ENCODE measurements at regions not wholly inside any gene's neighbourhood (a gene's known extent, or its start where the extent isn't known, plus 50 kb on each side); places are given as distances from the start of the nearest gene placed in this dataset.

GRCh38 chr3:94252316-94252715 is 189.5 kb downstream of the NSUN3 start:
- TF ChIP-seq POLR2A (IDR thresholded peaks at IDR 0.05) (no peak), CTCF (IDR thresholded peaks at IDR 0.05) (no peak)
- H3K27me3 ChIP-seq, result no peaks in the 10 kb centered on the region
- no peaks in the 10 kb centered on the region for H3K4me1 ChIP-seq
- no peak overlapping the region for H3K4me3 ChIP-seq
- WGBS, 2 donors, result 60 to 73% methylated on average over 1 of the region's 1 CpG
- no peak for DNase-seq
- no peaks in the 10 kb centered on the region for H3K36me3 ChIP-seq
- H3K9me3 ChIP-seq, result no peaks in the 10 kb centered on the region
- intact Hi-C loops (cut with DNase I), result no loop called here
- H3K27ac ChIP-seq, result no peak overlapping the region

- Histone ChIP-seq H3K4me1 (no peaks in the 10 kb centered on the region), H3K36me3 (no peaks in the 10 kb centered on the region), H3K27ac (no peak overlapping the region), H3K27me3 (no peaks in the 10 kb centered on the region), H3K9me3 (no peaks in the 10 kb centered on the region), H3K4me3 (no peak overlapping the region)
- WGBS, 2 donors, result 56 to 62% methylated on average over 5 of the region's 5 CpGs
- no peak for DNase-seq
- TF ChIP-seq POLR2A (IDR thresholded peaks at IDR 0.05), result no peak
- TF ChIP-seq CTCF (IDR thresholded peaks at IDR 0.05), result no peak
- intact Hi-C loops (cut with DNase I), result no loop called here
Measured at GRCh38 chr3:94256888-94257813, 194.3 kb downstream of the NSUN3 start.

- intact Hi-C loops (cut with DNase I), result no loop called here
- Histone ChIP-seq H3K9me3 (no peaks in the 10 kb centered on the region), H3K27me3 (no peaks in the 10 kb centered on the region), H3K27ac (no peak overlapping the region), H3K36me3 (no peaks in the 10 kb centered on the region), H3K4me1 (no peaks in the 10 kb centered on the region), H3K4me3 (no peak overlapping the region)
- no peak for DNase-seq
- no peak for TF ChIP-seq POLR2A (IDR thresholded peaks at IDR 0.05)
- TF ChIP-seq CTCF (IDR thresholded peaks at IDR 0.05), result no peak
Measured at GRCh38 chr3:94258851-94259250, 196.0 kb downstream of the NSUN3 start.

- no peak for DNase-seq
- intact Hi-C loops (cut with DNase I), result no loop called here
- no peaks in the 10 kb centered on the region for H3K27me3 ChIP-seq
- no peak overlapping the region for H3K4me3 ChIP-seq
- TF ChIP-seq CTCF (IDR thresholded peaks at IDR 0.05), result no peak
- TF ChIP-seq POLR2A (IDR thresholded peaks at IDR 0.05), result no peak
- H3K36me3 ChIP-seq, result no peaks in the 10 kb centered on the region
- no peaks in the 10 kb centered on the region for H3K9me3 ChIP-seq
- no peaks in the 10 kb centered on the region for H3K4me1 ChIP-seq
- no peak overlapping the region for H3K27ac ChIP-seq
- WGBS, 2 donors, result 54 to 100% methylated on average over 1 of the region's 1 CpG
Measured at GRCh38 chr3:94259291-94259690, 196.4 kb downstream of the NSUN3 start.

DNA sequence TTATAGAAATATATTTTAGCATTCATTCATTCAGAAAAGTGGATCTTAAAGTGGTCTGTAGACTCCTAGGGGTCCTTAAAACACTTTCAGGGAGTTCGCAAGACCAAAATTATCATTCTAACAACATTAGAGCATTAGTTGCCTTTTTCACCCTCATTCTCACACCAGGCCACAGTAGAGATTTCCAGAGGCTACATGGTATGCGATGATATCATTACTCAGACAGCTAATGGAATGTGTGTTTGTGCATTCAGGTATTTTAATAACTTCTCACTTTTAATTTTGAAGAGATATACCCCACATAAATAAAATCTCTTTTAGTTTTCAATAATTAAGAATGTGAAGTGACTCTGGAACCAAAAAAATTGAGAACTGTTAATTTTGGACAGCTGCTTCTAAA is 206.9 kb downstream of the NSUN3 start:
- TF ChIP-seq POLR2A (IDR thresholded peaks at IDR 0.05), result no peak
- TF ChIP-seq CTCF (IDR thresholded peaks at IDR 0.05), result no peak
- 91 to 93% methylated on average over 2 of the region's 2 CpGs for WGBS, 2 donors
- Histone ChIP-seq H3K4me3 (no peak overlapping the region), H3K36me3 (no peaks in the 10 kb centered on the region), H3K9me3 (no peaks in the 10 kb centered on the region), H3K4me1 (no peaks in the 10 kb centered on the region), H3K27me3 (no peaks in the 10 kb centered on the region), H3K27ac (no peak overlapping the region)
- intact Hi-C loops (cut with DNase I), result no loop called here
- DNase-seq, result no peak
